Fibroblast of lung (primary cell): ENCODE measurements at regions not wholly inside any gene's neighbourhood (a gene's known extent, or its start where the extent isn't known, plus 50 kb on each side); places are given as distances from the start of the nearest gene placed in this dataset.
"Not testable (repeated sequence)": the region's sequence is repeated elsewhere in the genome, so short reads cannot be mapped to it uniquely, and the experiment has no call there.

Experiments
- DNase-seq, 2 donors: peaks; one replicate each; pipeline versions ENCODE4 v3.0.0 to v3.0.0-alpha.2; 2010; ENCODE audit warnings: low read depth in 2 of 2
- H2AFZ ChIP-seq: 2 replicates; pipeline ENCODE4 v1.5.1; 2012; ENCODE audit warnings: low read length, control low read depth, inconsistent platforms
- H3K27ac ChIP-seq: 2 replicates; pipeline ENCODE4 v1.5.1; 2011; ENCODE audit warnings: low read length, control low read depth; ENCODE audit not compliant: insufficient read depth
- H3K27me3 ChIP-seq: 2 replicates; pipeline ENCODE4 v1.5.1; 2011; ENCODE audit warnings: mild to moderate bottlenecking, low read length; ENCODE audit not compliant: control insufficient read depth, insufficient read depth
- H3K36me3 ChIP-seq: 2 replicates; pipeline ENCODE4 v1.5.1; 2011; ENCODE audit warnings: low read length; ENCODE audit not compliant: control insufficient read depth, insufficient read depth
- H3K4me1 ChIP-seq: 2 replicates; pipeline ENCODE4 v1.5.1; 2011; ENCODE audit warnings: low read length; ENCODE audit not compliant: control insufficient read depth, insufficient read depth; ENCODE audit errors: extremely low read depth
- H3K4me2 ChIP-seq: 2 replicates; pipeline ENCODE4 v1.5.1; 2011; ENCODE audit warnings: low read length, control low read depth; ENCODE audit not compliant: insufficient read depth; ENCODE audit errors: extremely low read depth
- H3K4me3 ChIP-seq, 4 experiments: fragments of 200-600 bp in 1 of 4; sonication (generic) in 1 of 4; replicated peaks in 1 of 4; 2 replicates each; pipeline ENCODE4 v1.5.1; 2011 to 2016; ENCODE audit warnings: low read length in 4 of 4, low read depth in 3 of 4, mild to moderate bottlenecking in 3 of 4, control low read depth in 2 of 4, inconsistent platforms in 1 of 4, mixed read lengths in 1 of 4; ENCODE audit not compliant: insufficient read depth in 1 of 4; ENCODE audit errors: control extremely low read depth in 1 of 4
- H3K79me2 ChIP-seq: 2 replicates; pipeline ENCODE4 v1.5.1; 2012; ENCODE audit warnings: mild to moderate bottlenecking, low read length, inconsistent platforms; ENCODE audit not compliant: control insufficient read depth, insufficient read depth
- H3K9ac ChIP-seq: 2 replicates; pipeline ENCODE4 v1.5.1; 2011; ENCODE audit warnings: mild to moderate bottlenecking, low read length, control low read depth; ENCODE audit not compliant: insufficient read depth
- H3K9me3 ChIP-seq: 2 replicates; pipeline ENCODE4 v1.5.1; 2012; ENCODE audit warnings: low read depth, low read length; ENCODE audit not compliant: control insufficient read depth, insufficient read depth
- H4K20me1 ChIP-seq: 2 replicates; pipeline ENCODE4 v1.5.1; 2011; ENCODE audit warnings: low read length; ENCODE audit not compliant: control insufficient read depth, insufficient read depth; ENCODE audit errors: extremely low read depth
- EZH2 ChIP-seq: IDR thresholded peaks from 2 replicates; pipeline ENCODE4 v1.5.1; 2012; ENCODE audit warnings: low read length, control low read depth, mild to moderate bottlenecking; ENCODE audit errors: missing control alignments
- TF ChIP-seq, protein P1 (sequence below), 2 donors: IDR thresholded peaks in 1 of 2; conservative IDR thresholded peaks in 1 of 2; 1 replicate in 1 of 2; 2 replicates in 1 of 2; pipeline ENCODE4 v1.5.1; 2011 to 2012; ENCODE audit warnings: low read length in 2 of 2, control low read depth in 1 of 2, inconsistent platforms in 1 of 2, low read depth in 1 of 2, mild to moderate bottlenecking in 1 of 2

DNA sequence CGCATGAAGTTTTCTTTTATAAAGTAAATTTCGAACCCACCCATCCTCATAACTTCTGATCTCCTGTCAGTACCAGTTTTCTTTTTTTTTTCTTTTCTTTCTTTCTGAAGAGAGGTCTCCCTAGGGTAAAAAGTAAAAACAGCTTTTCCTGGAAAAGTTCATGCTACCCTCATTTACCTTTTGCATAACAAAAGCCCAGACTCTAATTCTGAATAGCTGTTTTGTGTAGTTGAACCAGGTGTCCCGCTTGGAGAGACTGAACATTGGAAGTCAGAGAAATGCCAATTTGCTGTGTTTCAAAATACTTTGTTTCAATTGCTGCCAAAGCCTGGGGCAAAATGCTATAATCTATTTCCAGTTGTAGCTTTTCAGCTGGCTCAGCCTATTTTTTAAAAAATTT lies 113.7 kb upstream of the RUNX1 start:
- Histone ChIP-seq H2AFZ (no peak overlapping the region), H3K9me3 (no peaks in the 10 kb centered on the region), H3K4me2 (no peak overlapping the region), H3K79me2 (no peaks in the 10 kb centered on the region), H3K4me1 (no peaks in the 10 kb centered on the region), H4K20me1 (no peaks in the 10 kb centered on the region), H3K4me3 (no peak overlapping the region), H3K9ac (no peak overlapping the region), H3K27me3 (no peaks in the 10 kb centered on the region), H3K27ac (no peak overlapping the region), H3K36me3 (no peaks in the 10 kb centered on the region)
- no peak for DNase-seq
- TF ChIP-seq, protein P1, sequence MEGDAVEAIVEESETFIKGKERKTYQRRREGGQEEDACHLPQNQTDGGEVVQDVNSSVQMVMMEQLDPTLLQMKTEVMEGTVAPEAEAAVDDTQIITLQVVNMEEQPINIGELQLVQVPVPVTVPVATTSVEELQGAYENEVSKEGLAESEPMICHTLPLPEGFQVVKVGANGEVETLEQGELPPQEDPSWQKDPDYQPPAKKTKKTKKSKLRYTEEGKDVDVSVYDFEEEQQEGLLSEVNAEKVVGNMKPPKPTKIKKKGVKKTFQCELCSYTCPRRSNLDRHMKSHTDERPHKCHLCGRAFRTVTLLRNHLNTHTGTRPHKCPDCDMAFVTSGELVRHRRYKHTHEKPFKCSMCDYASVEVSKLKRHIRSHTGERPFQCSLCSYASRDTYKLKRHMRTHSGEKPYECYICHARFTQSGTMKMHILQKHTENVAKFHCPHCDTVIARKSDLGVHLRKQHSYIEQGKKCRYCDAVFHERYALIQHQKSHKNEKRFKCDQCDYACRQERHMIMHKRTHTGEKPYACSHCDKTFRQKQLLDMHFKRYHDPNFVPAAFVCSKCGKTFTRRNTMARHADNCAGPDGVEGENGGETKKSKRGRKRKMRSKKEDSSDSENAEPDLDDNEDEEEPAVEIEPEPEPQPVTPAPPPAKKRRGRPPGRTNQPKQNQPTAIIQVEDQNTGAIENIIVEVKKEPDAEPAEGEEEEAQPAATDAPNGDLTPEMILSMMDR (conservative IDR thresholded peaks at IDR 0.05 in 1 of 2, IDR thresholded peaks at IDR 0.05 in 1 of 2; ENCODE audit: low read depth in 1 of 2, low read length in 2 of 2): no peak
- no peak for TF ChIP-seq EZH2

DNA sequence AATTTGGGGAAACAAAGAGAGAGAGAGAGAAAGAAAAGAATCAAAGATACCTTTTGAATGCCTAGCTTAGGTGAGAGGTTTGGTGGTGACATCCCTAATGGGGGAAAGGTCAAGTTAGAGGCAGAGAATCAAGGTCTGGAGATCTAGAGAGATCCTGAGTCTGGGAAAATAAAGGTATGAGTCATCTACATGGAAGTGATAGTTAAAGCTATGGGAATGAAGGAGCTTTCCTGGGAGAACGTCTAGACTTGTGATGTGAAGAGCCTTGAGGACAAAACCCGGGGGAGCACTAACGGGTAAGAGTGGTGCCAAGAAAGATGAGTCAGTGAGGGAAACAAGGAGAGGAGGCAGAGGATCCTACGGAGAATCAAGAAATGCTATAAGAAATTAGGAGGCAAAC lies 110.8 kb upstream of the RUNX1 start:
- H4K20me1 ChIP-seq: no peaks in the 10 kb centered on the region
- H3K9me3 ChIP-seq: no peaks in the 10 kb centered on the region
- H3K4me3 ChIP-seq: no peak overlapping the region
- H3K79me2 ChIP-seq: no peaks in the 10 kb centered on the region
- no peak overlapping the region for H3K27ac ChIP-seq
- H3K4me1 ChIP-seq: no peaks in the 10 kb centered on the region
- H3K27me3 ChIP-seq: no peaks in the 10 kb centered on the region
- DNase-seq: peak; percentile 30 to 86
- TF ChIP-seq EZH2: no peak
- TF ChIP-seq, protein P1 (conservative IDR thresholded peaks at IDR 0.05 in 1 of 2, IDR thresholded peaks at IDR 0.05 in 1 of 2; ENCODE audit: low read depth in 1 of 2, low read length in 2 of 2): no peak
- H3K4me2 ChIP-seq: no peak overlapping the region
- H3K9ac ChIP-seq: no peak overlapping the region
- no peaks in the 10 kb centered on the region for H3K36me3 ChIP-seq
- H2AFZ ChIP-seq: no peak overlapping the region

DNA sequence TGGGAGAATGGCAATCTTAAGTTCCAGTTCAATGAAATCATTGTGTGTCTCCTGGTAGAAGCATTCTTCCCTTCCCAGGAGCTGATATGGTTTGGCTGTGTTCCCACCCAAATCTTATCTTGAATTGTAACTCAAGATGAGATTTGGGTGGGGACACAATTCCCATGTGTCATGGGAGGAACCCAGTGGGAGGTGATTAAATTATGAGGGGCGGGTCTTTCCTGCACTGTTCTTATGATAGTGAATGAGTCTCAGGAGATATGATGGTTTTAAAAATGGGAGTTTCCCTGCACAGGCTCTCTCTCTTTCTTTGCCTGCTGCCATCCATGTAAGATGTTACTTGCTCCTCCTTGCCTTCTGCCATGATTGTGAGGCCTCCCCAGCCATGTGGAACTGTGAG lies 108.3 kb upstream of the RUNX1 start:
- peak in 1 of 2 donors; percentile 73 for DNase-seq
- not testable (repeated sequence) for H3K4me2 ChIP-seq, H3K27ac ChIP-seq, H3K79me2 ChIP-seq, H4K20me1 ChIP-seq, H3K27me3 ChIP-seq, H2AFZ ChIP-seq, H3K36me3 ChIP-seq, H3K9me3 ChIP-seq, H3K4me1 ChIP-seq, H3K9ac ChIP-seq, H3K4me3 ChIP-seq
